GM19239 (cell line): ENCODE measurements at regions not wholly inside any gene's neighbourhood (a gene's known extent, or its start where the extent isn't known, plus 50 kb on each side); places are given as distances from the start of the nearest gene placed in this dataset.
"Not testable (repeated sequence)": the region's sequence is repeated elsewhere in the genome, so short reads cannot be mapped to it uniquely, and the experiment has no call there.

Experiments
- DNase-seq: peaks from one replicate; pipeline ENCODE4 v3.0.0; 2011; ENCODE audit warnings: low spot score; ENCODE audit not compliant: insufficient read length
- FAIRE-seq: peaks from 2 replicates; lab custom pipeline; 2011; peaks lifted over from hg19 to GRCh38; lab: Jason Lieb, UNC

DNA sequence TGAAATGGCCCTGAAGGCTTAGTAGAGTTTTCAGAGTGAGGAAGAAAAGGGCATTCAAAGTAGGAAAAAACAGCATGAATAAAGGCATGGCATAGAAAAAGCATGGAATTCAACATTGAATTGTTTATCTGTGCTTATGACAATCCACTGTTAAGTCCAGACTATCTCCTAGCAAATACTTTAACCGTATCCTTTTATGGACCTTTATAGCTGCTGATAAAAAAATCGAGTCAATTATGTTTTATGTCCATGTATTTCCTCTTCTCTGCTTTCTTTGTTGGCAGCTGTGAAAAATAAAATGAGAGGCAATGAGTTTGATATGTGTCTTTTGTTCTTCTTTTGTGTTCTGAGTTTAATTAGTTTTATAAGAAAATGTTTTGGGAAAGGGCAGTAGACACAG lies 70.4 kb downstream of the TDRD15 start:
- FAIRE-seq = no peak
- no peak for DNase-seq

DNA sequence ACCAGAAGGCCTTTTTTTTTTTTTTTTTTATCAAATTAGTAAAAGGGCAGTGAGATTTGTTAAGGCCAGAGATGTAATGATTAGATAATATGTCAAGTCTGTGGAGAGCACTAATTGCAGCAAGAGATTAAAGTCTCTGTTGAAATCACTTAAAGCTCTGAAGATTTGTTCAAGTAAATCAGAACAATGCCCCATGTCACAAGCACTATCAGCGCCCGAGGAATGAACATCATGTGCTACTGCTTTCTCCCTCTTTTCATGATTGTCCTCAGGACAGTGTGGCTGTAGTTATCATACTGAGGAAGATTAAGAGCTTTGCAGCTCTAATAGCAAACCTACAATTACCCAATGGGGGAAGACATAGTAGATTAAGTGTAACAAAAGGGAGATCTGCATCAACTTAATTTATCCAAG lies 71.1 kb downstream of the TDRD15 start:
- no peak for DNase-seq
- no peak for FAIRE-seq

DNA sequence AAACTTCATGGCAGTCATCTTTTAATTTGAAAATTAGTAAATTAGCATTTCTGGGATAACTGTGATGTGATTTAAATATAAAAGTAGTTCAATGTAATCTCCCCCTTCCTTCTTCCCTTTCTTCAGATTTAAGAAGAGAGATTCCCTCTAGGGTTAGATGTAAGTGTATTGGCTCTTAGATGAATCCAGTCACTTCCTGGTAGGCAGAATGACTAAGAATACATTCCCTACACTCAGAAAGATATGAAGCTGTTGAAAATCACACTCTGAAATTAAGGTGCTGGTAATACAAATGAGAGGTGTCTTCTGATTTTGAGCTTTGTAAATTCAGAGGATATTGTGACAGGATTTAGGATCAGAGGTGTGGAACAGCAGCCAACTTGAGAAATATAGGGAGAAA lies 71.6 kb downstream of the TDRD15 start:
- DNase-seq (no peak), FAIRE-seq (no peak)

DNA sequence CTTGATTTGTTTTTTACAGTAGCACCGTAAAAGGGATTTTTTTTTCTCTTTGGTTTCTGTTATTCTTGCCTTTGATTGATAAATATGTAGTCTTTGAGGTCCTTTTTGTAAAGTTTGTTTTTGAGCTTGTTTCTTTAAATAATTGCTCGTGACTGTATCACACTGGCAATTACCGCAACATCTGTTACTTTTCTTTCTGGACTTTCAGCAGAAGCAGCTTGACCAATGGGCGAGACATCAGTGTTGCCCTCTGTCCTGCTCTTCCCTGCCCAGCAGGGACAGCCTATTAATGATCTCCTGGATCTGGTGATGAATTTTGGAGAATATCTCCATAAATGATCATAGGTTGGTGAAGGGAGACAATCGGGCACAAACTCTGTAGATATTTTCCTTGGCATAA lies 74.9 kb downstream of the TDRD15 start:
- no peak for FAIRE-seq

DNA sequence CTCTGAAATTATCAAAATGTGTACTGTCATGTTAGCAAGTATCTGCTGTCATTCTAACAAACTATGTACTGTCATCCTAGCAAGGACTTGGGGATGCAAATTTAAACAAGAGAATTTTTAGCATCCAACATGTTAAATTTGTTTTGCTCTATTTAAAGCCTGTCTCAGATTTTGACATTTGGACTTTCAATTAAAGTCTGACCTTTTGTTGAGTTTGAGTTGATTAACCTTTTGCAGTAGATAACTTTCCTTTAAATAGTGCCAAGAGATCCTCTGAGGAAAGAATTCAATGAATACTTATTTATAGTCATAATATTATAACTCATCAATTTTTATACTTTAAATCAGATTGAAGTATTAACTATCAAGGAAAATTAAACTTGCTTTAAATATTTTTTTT lies 80.2 kb downstream of the TDRD15 start:
- no peak for DNase-seq
- no peak for FAIRE-seq

More for the DNA sequence above, 74.9 kb downstream of the TDRD15 start:
- no peak for DNase-seq

DNA sequence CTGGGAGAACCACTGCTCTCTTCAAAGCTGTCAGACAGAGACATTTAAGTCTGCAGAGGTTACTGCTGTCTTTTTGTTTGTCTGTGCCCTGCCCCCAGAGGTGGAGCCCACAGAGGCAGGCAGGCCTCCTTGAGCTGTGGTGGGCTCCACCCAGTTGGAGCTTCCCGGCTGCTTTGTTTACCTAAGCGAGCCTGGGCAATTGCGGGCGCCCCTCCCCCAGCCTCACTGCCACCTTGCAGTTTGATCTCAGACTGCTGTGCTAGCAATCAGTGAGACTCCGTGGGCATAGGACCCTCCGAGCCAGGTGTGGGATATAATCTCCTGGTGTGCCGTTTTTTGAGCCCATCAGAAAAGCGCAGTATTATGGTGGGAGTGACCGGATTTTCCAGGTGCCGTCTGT lies 90.3 kb downstream of the TDRD15 start:
- not testable (repeated sequence) for FAIRE-seq, DNase-seq

DNA sequence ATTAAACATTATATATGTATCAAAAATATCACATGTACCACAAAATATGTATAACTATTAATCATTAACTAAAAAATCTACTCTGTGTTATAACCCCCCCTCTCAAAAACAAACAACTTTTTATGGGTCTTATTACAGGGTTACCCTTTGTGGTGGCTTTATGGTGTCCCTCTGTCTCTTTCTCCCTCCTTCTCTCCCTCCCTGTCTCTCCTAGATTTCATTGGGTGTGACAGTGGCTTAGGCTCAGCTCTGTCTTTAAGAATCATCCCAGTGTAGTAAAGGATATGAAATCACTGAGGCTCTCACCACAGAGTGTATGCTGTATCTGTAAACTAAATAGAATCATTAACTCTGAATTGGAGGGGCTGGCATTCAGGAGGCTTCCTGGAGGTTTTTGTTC lies 93.7 kb downstream of the TDRD15 start:
- DNase-seq = no peak
- FAIRE-seq = no peak

DNA sequence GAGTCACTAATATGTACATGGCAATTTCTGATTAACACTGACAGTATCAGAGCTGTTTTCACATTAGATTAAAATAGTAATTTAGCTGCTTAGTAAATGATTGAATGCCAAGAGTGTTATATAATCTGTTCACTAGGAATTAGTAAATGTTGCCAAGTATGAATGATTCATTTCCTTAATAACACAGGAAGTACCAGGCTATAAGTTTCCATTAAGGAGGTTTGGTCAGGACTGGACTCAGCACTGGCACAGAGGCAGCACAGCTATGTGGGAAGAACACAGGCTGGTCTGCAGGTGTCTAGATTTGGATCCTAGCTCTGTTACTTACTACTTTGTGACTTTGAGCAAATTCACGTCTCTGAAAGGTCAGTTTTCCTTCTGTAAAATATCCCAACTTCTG lies 97.2 kb downstream of the TDRD15 start:
- no peak for DNase-seq
- no peak for FAIRE-seq

DNA sequence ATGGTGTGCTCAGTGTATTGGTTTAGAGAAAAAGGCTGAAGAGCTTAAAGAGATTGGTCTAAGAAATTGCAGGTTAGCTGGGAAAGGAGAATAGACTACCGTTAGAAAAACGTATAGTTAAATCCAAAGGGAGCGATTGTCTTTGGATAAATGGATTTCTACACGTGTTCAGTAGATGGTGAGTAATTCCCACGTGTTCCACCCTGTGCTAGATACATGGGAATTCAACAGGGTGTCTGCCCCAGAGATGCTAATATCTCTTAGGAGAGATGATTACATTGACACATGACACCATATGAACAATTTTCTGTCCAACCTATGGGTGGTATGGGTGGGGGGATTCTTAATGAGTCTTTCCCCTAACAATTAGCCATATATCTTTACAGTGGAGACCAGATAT lies 99.8 kb downstream of the TDRD15 start:
- DNase-seq = no peak
- FAIRE-seq = no peak

DNA sequence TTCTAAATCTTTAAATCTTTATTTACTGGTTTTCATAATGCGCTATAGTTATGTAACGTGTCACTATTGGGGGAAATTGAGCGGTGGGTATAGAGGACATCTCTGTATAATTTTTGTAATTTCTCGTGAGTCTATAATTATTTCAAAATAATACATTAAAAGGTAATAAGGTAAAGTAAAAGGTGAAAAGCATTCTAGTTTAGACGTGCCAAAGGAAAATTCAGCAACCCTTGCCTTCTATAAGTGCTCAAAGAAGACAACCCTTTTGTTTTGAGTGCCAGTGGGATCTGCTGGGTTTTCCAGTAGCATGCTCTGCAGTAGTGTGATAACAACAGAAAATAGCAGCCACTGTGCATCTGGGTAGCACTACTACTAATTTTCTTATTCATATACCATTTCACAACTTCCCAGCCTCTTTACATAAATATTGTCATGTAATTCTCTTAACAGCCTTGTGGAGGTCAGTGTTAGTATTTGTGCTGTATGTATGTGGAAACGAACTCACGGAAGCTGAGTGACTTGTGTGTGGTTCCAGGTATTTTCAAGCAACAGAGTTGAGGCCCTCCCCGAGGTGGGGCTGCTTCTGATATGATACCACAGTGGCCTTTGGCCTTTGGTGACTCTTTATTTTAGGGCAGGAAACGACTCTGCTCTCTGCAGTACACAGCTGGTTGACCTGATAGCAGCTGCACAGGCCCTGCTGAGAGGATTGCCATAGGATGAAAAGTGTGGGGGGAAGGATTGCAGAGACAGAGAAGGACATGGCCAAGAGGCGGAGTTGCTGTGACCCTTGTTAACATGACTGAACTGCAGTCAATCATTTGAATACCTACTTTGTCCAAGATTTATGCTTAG lies 104.5 kb downstream of the TDRD15 start:
- FAIRE-seq (no peak), DNase-seq (no peak)

DNA sequence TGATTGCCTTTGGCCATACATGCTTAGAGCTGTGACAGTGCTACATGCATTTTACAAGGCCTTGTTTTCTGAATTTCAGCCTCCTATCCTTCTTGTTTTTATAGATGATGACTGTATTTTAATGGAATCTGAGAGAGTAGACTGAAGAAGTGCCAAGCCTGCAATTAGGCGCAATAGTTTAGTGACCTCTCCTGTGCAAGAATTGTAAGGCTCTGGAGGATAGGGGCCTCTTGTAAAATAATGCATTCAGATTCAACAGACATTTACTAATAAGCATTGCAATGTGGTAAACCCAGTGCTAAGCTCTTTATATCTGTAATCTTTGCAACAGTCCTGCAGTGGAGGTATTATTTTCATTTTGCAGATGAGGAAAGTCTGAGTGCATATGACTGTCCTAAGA lies 105.5 kb downstream of the TDRD15 start:
- DNase-seq (no peak), FAIRE-seq (no peak)

DNA sequence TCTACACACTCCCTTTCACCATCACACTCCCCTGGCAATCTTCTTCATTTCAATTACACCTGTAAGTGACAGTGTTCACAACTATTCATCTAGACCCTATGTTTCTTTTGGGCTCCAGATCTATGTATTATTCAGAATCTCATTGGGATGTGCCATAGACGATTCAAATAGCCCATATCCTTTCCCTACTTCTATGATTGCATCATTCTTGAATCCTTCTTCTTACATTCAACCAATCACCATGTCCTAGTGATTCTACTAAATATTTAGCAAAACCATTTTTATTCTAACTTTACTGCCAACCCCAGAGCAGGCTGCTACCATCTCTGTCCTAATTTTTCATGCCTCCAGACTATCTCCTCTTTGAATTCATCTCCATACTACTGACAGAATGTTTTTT lies 106.4 kb downstream of the TDRD15 start:
- DNase-seq (no peak), FAIRE-seq (no peak)

DNA sequence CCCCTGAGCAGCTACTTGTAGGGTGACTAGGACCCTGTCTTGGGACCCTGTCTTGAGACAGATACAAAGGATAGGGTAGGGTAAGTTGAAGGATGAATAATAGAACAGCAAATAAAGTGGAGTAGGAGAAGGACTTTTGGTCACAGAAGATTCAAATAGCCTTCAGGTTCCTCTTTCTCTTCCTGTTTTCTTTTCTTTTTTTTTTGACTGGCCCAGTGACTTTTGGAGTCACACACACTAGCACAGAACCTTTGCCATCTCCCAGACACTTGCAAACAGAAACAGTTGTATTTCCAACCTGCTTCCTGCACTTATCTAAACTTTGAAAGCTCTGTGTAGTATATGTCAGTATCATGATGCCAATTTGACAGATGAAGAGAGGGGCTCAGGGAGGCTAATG lies 108.2 kb downstream of the TDRD15 start:
- DNase-seq (no peak), FAIRE-seq (no peak)

DNA sequence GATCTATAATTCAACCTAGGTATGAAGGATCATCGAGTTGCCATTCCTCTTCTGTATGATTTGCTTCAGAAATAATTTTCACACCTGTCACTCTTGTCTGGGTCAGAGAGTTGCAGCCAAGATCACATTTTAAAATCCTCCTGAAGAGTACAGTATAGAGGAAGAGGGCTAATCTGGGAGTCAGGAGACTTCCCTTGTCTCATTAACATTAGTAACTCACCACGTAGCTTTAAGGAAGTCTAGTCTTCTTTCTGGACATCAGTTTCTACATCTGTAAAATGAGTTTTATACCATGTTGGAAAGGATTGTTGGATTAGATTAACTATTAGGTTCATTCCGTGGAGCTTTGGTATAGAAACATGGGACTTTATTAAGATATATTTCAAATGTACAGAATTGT lies 109.4 kb downstream of the TDRD15 start:
- no peak for DNase-seq
- FAIRE-seq = no peak

DNA sequence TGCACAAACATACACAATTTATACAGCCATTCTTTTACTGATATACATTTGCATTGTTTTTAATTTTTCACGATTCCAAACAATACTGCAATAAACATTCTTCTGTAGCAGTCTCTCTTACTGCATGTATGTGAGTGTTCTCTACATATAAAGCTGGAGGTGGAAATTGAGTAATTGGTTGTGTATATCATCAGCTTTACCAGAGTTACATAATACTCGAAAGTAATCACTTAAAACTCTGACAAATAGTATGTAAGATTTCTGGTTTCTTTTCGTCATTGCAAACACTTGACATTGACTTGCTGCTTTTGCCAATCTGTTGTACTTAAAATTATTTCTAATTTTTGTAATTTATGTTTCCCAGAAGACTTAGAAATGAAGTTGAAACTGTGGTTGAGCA lies 110.2 kb downstream of the TDRD15 start:
- FAIRE-seq (no peak), DNase-seq (no peak)

DNA sequence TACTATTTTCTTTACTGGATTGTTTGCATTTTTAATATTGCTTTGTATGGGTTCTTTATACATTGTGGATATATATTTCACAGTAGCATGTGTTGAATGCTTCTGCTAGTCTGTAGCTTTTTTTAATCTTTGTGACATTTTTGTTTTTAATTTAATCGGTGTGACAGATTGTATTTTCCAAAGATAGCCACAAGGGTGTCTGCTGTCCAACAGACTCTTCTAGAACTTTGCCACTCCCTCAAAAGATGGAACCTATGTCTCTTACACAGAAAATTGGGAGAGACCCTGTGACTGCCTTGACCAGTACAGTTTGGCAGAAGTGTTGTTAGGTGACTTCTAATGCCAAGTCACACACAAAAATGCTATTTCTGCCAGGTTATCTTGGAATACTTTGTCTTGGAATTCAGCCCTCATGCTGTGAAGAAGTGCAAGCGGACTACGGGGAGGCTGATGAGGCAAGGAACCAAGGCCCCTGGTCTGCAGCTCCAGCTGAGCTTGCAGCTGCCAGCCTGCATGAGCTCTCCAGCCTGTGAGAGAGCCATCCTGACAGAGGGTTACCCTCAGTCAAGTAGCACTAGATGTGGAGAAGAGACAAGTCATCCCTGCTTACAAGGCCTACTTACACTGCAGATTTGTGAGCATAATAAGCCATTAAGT lies 110.8 kb downstream of the TDRD15 start:
- DNase-seq (no peak), FAIRE-seq (no peak)

DNA sequence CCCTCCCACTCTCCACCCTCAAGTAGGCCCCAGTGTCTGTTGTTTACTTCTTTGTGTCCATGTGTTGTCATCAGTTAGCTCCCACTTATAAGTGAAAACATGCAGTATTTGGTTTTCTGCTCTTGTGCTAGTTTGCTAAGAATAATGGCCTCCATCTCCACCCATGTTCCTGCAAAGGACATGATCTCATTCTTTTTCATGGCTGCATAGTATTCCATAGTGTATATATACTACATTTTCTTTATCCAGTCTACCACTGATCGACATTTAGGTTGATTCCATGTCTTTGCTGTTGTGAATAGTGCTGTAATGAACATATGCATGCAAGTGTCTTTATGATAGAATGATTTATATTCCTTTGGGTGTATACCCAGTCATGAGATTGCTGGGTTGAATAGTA lies 116.0 kb downstream of the TDRD15 start:
- not testable (repeated sequence) for FAIRE-seq, DNase-seq

DNA sequence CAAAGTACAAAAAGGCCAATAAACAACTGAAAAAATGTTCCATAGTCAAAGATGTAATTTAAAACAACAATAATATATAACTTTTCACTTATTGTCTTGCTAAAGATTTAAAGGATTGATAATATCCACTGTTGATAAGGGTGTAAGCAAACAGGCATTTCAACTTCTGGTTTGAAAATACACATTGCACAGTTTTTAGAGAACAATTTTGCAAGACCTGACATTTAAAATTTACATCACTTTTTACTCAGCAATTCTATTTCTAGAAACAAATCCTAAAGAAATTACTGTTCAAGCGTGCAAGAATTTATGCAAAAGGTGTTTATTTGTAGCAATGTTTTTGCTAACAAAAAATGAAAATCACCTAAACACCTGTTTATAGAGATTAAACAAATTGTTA lies 120.4 kb downstream of the TDRD15 start:
- FAIRE-seq = no peak
- DNase-seq = no peak

DNA sequence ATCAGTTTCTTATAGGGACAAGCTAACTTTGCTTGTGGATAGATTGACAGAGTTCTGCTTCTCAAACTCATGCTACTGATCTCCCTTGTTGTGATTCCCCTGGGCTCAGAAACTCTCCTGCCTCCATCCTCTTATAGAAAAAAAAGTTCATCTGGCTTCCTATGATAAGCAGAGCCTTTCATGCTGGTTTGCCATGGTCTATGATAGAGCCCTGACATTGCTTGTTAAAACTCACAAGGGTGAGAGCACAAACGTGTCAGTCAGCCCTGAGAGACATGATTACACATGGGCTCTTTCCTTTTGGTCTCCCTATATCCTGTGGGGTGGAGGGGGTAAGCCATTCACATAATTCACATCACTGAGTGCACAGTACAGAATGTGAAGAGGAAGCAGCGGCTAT lies 121.8 kb downstream of the TDRD15 start:
- FAIRE-seq (no peak), DNase-seq (no peak)

DNA sequence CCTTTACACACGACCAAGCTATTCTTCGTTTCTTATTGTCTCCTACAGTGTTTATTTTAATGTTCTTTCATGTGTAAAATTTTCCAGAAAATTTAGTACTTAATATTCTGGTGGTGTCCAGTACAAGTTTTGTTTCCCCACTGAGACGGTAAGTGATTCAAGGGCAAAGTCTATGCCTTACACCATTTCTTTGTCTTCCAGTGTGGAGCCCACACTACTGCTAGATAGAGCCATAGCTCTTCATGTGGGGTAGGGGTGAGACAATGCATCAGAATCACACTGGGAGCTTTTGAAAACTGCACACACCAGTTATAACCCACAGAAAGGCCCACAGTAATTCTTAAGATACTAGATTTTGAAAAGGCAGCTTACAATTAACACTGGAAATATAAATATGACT lies 125.6 kb downstream of the TDRD15 start:
- FAIRE-seq (no peak), DNase-seq (no peak)

DNA sequence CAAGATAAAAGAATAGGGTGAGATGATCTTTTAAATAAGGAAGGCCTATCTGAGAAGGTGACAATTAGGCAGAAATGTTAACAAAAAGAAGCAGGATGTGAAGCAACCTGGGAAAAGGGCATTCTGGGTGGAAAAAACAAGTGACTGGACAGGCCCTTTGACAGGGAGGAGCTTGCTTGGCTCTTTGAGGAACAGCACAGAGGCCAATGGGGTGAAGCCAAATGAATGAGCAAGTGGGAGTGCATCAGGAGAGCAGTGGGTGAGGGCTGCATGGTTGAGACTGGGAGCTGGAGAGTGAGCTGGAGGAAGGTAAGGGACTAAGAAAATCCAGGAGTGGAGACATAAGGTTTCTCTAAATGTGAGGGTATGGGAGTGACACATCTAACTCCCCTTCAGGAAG lies 126.9 kb downstream of the TDRD15 start:
- no peak for DNase-seq
- no peak for FAIRE-seq
